ENCODE measurements at regions not wholly inside any gene's neighbourhood (a gene's known extent, or its start where the extent isn't known, plus 50 kb on each side); places are given as distances from the start of the nearest gene placed in this dataset.

DNA sequence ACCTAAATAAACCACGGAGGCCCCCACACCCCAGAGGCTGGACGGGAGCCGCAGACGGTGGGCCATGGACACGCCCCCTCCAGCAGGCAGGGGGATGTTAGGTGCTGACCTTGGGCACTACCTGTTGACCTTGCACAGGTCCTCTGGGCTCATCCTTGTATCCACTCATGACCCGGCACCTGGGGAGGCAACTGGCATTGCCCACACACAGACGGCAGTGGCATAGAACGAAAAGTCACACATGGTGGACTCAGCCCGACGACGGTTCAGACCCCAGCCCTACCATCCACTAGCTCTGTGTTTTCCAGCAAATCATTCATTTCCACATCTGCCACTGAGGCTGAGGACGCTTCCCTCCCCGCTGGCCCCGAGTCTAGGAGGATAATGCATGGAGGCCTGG, 247.7 kb upstream of the PPP2R2D start:
- no peak for DNase-seq

DNA sequence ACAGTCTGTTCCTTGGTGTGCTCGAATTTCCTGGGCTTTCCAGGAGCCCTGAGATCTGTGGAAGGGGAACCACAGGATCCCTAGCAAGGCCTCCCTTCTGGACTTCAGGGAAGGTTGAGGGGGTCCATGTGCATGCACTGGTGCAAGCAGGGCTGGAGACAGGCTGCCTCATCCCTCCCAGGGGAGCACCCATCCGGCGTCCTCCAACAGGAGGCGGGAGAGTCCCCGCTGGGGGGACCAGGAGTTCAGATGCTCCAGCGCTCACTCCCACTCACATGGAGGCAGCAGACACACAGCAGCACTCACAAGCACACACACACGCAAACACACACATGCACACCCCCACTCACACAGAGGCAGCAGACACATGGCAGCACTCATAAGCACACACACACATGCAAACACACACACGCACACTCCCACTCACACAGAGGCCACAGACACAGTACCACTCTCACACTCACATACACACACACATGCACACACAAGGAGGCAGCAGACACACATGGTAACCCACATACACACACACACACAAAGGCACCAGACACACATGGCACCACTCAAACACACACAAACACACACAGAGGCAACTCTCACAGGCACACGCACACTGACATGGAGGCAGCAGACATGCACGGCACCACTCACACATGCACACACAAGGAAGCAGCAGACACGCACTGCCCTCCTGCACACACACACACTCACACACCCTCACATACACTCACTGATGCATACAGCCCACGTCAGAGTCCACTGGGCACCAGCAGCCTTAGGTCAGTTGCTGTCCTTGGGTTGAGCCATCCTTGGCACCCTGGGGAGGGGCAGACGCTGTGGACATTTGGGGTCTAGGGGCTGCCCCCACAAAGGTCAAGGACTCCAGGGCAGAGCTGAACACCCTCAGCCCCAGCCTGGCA, 247.0 kb upstream of the PPP2R2D start:
- DNase-seq = no peak

DNA sequence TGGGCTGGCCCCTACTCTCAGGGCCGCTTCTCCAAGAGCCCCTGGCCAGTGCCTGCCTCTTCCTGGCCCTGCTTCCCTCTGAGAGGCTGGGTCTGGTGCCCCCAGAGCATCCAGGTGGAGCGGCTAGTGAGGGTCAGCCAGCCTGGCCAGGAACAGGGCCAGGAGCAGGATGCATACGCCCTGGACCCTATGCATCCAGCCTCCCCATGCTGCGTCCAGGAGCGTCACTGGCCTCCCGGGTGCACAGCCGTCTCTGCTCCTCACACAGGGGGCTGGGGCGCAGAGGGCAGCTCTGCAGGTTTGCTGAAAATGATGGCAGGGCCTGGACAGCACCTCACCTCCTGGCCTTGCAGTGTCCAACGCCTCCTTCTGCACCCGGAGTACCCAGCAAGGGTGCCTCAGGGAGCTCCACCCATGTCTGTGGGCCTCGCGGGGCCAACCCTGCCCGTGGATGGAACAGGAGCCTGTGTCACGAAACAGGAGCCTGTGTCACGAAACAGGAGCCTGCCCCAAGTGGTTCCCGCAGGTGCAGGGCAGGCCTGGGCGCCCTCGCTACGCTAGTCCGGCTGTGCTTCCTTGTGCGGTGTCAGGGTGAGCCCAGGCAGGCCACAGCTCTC, 246.2 kb upstream of the PPP2R2D start:
- no peak for DNase-seq

DNA sequence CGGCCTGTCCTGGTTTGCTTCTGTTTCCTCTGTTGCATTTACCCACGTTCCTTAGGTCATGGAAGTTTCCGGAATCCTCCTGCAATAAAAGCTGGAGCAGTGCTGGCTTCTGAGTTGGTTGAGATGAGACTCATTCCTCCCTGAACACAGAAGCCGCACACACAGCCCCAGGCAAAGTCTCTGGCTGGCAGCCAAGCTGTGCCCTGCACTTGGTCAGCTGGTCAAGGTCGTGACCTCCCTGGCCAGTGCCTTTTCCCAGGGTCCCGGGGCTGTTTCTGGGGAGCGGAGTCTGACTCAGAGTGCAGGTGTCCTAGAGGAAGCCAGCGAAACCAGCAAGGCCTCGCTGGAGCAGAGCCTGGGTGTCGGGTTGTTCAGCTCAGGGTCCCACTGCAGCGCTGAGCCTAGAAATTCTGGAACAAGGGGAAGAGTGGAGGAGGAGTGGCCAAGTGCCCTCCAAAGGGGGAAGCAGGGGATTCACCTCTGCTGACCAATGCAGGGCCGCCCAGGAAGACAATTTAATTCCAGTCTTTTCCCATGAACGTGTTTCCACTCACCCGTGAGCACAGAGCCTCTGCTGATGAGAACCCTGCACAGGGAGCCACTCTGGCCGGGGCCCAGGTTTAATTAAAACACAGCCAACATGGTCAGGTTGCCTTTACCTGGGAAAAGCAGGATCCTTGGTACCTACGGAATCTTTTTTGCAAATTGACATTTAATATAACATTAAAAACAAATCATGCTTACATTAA, 245.5 kb upstream of the PPP2R2D start:
- DNase-seq = no peak

DNA sequence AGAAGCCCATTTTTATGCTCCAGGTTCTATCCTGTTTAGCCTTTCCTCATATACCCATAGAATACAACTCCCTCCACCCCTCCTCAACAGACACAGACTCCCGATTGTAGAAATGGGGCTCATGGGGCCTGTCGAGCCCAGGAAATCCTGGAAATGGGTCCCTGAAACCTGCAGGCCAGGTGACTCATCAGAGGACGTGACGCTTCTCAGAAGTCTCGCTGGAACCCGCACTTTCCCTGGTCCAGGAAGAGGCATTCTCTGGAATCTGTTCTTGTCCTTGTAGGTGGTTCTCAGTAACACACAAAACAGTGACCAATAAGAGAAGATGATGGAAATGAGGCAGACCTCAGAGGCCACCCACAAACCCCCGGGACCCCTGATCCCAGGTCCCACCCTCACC, 244.8 kb upstream of the PPP2R2D start:
- DNase-seq = no peak

DNA sequence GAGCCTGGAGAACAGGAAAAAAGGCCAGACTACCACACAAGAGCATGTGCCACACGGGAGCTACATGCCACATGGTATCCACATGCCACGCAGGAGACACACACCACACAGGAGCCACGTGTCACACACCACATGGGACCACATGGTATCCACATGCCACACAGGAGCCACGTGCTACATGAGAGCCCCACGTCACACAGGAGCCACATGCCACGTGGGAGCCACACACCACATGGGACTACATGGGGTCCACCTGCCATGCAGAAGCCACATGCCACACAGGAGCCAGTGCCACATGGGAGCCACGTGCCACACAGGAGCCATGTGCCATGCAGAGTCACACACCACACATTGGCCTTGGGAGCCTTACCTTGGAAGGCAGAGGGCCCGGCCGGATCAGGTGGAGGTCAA, 244.4 kb upstream of the PPP2R2D start:
- no peak for DNase-seq

DNA sequence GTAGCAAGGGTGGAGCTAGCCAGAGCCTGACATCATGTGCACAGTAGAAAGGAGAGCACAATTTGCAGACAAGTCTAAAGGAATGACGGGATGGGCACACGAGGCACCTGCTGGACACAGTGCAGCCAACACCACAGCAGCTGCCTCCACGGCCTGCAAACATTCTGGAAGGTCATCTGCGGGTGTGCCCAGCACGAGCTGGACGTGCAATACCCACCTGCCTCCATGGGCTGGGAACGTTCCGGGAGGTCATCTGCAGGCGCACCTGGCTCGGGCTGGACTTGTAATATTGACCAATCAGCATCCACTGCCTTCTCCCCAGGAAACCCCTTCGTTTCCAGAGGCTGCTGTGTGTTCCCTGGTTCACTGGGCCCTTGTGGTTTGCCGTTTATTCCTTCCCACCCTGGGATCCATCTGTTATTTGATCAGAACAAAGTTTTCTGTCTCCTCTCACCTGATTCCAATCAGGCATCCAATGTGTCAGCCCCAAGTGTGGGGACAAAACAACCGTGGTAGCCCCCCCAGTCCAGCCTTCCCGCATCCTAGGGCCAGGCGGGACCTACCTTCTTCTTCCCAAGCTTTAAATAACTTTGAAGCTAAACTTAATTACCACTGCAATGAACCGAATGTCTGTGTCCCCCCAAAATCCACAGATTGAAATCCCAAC, 243.4 kb upstream of the PPP2R2D start:
- no peak for DNase-seq

DNA sequence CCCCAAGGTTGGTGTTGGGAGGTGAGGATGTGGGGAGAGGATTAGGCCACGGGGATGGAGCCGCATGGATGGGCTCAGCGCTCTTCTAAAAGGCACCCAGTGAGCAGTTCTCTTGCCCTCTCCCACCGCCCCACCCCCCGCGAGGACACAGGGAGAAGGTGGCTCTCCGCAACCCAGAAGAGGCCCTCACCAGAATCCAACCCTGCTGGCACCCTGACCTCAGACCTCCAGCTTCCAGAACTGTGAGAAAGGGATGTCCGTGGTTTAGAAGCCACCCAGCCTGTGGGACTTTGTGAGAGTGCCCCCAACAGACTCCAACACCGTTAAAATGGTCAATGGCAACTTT, 242.8 kb upstream of the PPP2R2D start:
- DNase-seq = no peak

DNA sequence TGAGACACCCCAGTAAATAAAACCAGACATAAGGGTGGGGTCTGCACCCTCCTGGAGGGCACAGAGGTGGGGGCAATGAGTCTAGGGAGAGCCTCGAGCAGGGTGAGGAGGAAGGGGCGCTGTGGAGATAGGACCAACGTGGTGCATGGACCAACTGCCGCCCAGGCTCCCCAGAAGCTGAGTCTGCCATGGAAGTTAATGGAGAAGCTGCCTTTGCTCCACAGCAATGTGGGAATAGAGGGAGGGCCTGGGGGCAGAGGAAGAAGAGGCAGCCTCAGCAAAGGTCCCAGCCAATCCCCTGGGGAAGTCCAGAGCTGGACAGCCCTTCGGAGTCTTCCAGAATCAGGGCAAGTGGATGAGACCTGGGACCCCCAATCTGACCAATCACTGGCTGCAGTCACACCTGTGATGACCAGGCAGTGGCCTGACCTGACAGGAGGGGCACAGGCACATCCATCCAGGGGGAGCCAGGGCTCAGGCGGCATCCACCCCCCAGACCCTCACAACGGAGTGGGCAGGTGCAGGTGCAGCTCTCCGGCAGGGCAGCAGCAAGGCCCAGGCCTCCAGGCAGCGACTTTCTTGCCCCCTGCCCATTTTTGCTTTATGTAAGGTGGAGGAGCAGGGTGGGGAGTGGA, 242.2 kb upstream of the PPP2R2D start:
- DNase-seq = no peak

DNA sequence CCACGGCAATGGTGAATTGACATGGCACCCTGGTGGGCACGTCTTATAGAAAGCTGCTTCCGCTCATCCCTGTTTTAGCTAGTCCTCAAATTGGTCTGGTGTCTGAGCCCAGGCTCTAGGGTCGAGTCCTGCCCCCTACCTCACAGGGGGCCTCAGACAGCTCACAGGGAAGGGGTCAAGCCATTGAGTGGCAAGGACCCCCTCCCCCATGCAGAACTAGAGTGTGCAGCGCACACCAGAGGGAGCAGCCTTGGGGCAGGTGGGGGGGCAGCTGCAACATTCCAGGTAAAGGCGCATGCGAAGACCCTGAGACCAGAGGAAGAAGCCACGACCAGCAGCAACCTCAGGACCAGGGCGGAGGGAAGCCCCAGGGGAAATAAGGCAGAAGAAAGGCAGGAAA, 240.4 kb upstream of the PPP2R2D start:
- no peak for DNase-seq

DNA sequence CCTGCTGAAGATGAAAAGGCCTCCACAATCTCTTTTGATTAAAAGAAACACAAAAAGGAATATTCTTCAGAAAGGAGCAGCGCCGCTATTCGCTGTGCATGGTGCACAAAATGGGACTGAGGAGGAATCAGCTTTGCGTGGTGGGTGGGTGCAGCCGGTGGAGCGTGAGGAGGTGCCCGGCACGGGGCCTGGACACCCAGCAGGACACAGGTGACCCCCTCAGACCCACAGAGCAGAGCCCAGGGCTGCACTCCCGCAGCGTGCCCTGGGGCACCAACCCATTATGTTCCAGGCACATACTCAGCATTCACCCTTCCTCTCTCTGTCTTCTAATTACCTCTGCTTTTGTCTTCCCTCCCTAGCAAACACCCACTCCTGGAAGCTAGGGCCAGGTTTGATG, 238.0 kb upstream of the PPP2R2D start:
- DNase-seq = no peak

DNA sequence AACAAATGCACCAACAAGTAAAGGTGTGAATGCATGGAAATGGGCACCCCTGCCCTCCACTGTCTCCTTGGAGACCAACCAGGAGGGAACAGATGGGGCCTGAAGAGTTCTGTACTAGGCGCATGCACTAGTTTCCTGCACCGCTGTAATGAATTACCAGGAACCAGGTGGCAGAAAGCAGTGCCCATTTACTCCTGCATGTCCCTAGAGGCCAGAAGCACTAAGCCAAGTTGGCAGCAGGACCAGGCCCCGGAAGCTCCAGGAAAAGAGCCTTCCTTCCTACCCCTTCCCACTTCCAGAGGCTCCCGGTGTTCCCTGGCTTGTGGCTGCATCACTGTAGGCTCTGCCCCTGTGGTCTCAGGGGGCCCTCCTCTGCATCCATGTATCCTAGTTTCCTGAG, 237.5 kb upstream of the PPP2R2D start:
- DNase-seq = no peak

DNA sequence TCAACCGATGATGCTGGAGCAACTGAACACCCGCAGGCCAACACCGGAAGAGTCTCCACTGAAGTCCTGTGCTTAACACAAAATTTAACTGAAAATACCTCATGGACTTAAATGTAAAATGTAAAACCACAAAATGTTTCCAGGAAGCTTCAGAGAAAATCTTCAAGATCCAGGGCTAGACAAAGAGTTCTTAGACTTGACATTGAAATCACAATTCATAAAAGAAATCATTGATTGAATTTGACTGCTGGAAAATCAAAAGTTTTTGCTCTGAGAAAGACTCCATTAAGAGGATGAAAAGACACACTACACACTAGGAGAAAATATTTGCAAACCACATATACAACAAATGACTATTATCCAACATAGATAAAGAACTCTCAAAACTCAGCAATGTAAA, 234.7 kb upstream of the PPP2R2D start:
- DNase-seq = no peak

DNA sequence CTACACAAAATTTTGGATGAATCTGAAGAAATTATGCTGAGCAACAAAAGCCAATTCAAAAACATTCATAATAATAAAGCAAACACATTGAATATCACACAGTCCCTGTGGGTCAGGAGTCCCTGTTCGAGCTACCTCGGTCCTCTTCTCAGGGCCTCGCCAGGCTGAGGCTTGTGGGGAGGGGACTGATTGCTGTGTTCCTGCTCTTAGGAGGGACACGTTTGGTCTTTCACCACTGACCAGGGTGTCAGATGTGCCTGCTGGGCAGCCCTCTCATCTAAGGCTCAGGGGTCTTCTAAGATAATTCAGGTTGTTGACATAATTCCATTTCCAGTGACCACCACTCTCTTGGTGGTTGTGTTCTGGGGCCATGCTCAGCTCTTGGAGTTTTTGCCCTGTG, 233.8 kb upstream of the PPP2R2D start:
- no peak for DNase-seq

DNA sequence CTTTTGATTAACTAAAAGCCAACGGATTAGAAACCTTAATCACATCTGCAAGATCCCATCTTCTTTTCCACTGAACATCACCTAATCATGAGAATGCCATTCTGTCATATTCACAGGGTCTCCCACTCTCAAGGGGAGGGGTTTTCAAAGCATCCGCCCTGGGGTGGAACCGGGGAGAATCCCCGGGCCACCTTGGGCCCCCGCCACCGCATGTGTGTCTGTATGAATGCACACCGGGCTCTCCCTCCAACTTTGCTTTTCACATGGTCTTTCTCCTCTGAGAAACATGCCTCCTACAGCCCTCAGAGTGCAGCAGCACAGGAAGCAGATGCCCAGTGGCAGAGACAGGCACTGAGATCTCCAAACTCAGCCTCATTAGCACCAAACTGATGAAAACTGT, 233.2 kb upstream of the PPP2R2D start:
- no peak for DNase-seq

DNA sequence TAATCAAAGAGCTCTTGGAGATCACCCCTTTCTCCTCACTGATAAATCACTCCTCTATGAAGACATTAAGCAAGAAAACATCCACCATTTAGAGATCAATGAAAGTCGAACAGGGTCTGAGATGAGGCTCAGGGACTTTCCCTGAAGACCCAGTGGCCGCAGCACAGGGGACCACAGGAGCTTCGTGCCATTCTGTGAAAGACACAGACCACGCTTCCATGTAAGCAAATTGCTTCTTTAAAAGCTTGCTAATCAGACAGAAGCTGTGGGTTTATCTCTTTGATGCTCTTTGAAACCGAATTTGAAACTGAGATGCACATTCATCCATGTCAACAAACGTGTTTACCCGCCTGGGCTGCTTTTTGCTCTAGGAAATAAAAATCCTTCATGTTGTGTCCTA, 231.9 kb upstream of the PPP2R2D start:
- no peak for DNase-seq

DNA sequence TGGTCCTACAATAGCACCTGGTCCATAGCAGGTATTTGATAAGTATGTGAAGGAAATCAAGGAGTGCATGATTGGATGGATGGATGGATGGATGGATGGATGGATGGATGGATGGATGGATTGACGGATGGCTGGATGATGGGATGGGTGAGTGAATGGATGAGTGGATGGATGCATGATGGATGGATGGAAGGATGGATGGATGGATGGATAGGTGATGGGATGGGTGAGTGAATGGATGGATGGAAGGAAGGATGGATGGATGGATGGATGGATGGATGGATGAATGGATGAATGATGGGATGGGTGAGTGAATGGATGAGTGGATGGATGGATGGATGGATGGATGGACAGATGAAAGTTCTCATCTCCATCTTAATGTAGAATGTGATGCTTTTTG, 231.0 kb upstream of the PPP2R2D start:
- DNase-seq = no peak

DNA sequence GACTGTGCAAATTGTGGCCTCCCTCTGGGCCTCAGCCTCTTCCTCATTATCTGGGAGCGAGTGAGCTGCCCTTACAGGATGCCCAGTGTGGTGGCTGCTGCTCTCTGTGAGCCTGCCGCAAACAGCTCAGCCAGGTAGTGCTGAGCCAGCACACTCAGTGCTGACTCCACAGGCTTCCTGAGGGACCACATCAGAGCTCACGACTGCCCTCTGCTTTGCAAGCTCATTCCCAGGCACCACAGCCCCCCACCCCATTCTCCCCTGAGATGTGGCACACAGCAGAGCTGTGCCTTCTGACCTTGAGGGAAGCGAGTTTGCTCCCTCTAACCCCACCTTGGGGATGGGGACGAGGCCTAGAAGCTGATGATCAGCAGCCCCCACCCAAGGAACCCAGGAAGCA, 230.5 kb upstream of the PPP2R2D start:
- no peak for DNase-seq

DNA sequence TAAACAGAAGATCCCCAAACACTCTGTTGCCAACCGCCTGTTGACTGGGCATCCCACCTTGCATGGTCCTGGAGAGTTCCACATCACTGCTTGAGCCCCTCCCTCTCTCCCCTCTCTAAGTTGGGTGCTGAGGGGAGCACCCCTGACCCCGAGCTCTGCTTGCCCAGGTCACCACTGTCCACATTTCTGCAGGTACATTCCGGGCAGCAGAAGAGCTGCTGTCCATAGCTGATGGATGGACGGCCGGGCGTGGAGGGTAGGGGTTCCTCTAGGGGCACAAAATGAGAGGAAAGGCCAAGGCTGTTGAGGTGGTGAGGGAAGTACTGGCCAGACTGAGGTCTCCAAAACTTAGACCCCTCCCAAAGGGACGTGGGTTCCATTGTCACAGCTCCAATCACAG, 227.4 kb upstream of the PPP2R2D start:
- no peak for DNase-seq

DNA sequence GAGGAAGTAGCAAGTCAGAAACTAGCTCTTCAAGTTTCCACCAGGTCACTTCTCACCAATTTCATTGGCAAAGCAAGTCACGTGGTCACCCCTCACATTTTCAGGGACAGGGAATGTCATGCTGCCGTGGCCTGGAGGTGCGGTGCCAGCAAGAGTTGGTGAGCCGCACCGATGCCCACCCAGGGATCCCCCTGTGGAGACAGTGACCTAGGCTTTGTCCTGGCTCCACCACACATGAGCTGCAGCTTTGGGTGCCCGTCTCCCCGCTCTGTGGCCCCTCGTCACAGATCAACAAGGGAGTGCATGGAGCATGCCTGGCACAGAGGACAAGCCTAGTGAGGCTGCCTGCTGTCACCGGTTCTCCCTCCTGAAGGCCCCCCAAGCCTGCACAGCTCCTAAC, 226.7 kb upstream of the PPP2R2D start:
- DNase-seq = no peak

DNA sequence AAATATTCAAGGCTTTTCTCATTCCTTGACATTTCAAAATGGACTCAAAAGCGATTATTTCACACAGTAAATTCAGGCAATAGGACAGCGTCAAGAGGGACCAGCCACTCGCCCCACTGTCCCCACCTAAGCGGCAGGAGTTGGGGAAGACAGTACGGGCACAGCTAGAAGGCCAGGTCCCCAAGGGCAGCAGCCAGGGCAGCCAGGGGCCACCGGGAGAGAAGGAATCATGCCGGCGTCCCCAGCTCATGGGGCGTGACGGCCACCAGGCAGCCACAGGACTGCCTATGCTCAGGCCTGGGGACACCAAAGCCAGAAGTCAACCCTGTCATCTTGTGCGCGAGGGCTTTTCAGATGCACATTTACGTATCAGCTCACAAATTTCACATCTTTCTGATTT, 225.7 kb upstream of the PPP2R2D start:
- DNase-seq = no peak

DNA sequence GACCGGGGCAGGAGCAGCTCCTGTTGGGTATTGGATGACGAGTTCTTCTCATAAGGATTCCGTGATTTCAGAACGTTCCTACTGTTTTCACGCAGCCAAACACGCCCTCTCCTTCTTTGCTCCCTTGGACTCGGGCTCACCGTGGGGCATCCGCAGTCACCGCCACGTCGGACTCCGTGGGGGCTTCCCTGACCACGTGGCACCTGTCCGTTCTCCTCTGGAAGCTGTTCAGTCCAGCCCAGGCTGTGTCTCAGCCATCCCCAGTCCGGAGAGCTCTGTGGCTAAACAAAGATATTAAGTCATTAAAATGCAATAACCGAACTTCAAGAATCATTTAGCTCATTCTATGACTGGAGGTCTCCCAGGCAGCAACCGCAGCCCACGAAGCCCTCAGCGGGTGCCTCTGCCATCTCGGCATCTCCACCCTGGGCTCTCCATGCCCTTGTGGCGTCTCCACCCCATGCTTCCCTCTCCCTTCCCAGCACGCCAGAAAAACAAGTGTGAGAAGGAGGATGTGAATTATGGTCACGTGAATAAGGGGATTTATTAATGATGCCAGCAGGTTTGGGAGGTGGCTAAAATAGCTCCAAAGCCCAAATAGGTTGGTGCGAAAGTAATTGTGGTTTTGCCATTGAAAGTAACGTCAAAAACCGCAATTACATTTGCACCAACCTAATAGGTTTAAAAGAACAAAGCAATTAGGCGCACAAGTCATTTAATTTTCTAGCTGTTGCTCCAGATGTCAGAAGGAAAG, 224.6 kb upstream of the PPP2R2D start:
- DNase-seq = no peak
